HK-2 (cell line): ENCODE measurements at regions not wholly inside any gene's neighbourhood (a gene's known extent, or its start where the extent isn't known, plus 50 kb on each side); places are given as distances from the start of the nearest gene placed in this dataset.
A peak's percentile ranks its signal among the peaks of the same experiment; 100 is the strongest.

Experiments used
- DNase-seq: peaks from one replicate; pipeline ENCODE4 v3.0.0-alpha.2; 2018; ENCODE audit not compliant: unreplicated experiment

GRCh38 chr10:57874810-57875209 is 392.9 kb downstream of the IPMK start:
- no peak for DNase-seq

DNA sequence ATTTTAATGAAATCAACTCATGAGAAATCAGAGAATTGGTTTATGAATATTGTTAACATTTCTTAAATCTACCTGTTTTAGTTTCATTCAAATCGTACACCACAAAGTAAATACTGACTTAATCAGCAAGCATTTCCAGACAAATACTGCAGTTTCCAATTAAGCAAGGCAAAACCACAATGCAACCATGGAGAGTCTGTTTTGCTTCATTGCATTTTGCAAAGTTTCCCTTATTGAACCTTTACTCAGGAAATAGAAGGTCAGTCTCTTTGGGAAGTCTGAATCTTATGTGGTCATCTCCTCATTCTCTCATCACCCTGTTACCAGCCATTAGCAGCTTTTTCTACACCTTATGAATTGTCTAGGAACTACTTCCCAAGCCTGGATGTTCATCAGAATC is 400.5 kb downstream of the IPMK start:
- no peak for DNase-seq

GRCh38 chr10:57864765-57865680 is 402.7 kb downstream of the IPMK start:
- DNase-seq = no peak

DNA sequence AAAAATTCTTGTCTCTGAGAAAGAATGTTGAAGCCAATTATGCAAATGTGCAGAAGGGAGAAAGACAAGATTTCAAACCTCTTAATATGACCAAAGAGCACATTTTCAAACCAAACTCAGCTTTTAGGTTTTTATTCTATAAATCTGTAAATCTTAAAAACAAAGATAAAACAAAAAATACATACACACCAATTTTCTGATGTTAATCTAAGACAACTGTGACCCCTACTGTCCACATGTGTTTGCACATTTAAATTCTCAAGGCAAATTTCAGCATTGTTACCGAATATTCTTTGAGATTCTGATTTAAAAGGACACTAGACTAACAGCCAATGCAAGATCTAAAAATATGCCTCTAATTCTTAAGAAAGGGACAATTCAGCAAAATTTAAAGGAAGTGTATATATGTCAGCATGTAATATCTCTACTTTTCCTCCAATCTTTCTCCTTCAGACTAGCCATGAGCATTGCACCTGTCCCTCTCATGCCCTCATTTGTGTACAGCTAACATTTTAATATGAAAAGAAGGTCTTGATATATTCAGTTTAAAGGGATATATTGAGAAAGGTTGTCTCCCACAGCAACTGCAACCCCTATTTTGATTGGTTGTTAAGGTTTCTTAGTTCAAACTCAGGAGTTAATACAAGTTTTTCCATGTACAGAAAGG is 417.9 kb downstream of the IPMK start:
- DNase-seq = no peak

DNA sequence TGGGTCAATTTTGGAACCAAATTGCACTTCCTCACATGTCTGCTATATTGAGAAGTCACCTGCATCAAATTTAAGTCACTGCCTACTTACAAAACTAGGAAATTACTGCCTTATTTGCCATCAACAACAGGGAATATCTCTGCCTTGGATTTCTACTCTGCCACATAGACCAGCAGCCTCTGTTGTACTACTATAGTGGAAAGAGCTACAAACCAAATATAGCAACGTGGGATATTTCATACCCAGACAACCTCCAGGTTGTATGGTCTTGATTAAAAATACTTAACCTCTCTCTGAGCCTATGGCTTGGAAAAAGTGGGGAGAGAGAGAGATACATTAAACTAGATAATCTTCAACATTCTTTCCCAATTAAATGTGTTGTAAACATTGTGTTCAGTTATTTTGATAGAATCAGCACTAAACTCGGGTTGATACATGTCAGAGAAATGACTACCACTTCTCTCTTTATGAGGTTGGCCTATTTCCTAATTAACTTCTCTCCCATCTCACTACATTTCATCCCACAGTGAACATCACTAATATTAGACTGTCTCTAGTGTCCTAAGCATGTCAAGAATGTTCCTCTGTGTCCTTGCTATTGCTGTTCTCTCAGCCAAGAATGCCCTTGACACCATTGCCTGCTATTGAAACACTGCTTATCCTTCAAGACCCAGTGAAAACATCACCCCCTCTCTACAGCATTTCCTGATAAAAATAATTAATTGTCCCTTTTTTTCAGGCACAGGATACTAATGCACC is 421.2 kb downstream of the IPMK start:
- no peak for DNase-seq

DNA sequence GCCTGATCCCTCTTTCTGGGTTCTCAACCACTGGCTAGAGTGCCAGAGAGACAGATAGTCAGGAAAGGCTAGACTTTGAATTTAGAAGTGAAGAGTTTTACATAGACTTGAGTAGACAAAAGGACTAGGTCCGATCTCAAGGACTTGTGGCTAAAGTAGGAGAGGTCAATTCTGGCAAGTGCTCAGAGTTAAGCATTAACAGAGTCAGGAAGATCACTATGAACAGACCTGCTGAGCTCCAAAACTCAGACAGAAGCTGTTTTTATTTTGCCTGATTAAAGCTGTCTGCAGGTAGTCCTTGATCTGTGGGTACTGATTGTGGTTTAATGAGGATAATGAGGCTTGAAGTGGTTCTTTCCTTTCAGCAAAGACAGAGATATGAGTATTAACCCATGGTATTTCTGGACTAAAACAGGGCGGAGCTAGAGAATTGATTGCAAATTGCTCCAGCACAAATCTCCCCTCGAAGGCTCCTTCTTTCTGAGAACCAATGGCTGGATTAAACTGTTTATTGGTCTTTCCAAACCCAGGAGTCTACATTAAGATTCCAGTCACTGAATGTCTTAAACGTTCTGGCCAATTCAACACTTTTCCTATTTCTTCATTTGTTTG is 423.2 kb downstream of the IPMK start:
- peak; percentile 3 for DNase-seq

DNA sequence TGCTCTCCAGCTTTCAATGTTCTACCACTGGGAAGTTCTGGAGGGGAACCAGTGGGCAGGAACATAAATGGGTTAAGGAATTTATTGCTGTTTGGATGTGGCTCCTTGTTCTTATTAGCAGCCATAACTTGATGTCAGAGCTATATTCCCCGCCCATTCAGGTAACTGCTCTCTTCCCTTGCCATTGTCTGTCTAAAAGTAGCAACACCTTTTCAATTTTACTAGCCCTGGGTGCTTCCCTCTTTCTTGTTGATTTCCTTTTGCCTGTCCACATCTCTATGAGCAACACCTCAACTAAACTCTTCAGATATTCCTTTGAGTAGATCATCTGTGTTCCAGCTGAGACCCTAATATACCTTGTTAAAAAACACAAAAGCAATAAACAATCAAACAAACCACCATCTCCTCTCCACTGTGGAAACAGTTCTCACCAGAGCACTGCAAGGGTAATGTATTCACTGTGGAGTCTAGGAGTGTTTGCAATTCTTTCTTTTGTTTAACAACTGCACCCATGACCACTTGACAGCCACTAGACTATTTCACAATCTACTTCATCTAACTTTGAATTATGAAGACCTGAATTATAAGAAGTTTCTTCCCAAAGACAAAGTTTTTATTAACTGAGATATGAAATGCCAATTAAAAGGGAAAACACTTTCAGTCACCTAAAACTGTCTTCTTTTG is 436.7 kb downstream of the IPMK start:
- no peak for DNase-seq

GRCh38 chr10:57825015-57825414 is 442.7 kb downstream of the IPMK start:
- DNase-seq = no peak

DNA sequence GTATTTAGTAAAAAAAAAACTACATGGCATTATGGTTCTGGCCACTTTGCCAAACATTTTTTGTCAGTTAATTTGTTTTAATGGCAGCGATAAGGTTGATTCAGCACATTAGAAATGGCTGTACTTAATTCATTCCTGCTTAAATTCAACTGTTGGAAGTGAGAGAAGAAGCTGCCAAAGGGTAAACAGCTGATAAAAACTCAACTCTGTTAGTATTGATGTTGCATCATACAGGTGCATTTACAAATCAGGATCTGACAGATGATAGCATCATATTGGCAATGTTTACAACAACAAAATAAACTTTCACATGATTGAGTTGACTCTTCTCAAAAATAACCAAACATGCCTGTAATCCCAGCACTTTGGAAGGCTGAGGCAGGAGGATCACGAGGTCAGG is 444.3 kb downstream of the IPMK start:
- DNase-seq = no peak

DNA sequence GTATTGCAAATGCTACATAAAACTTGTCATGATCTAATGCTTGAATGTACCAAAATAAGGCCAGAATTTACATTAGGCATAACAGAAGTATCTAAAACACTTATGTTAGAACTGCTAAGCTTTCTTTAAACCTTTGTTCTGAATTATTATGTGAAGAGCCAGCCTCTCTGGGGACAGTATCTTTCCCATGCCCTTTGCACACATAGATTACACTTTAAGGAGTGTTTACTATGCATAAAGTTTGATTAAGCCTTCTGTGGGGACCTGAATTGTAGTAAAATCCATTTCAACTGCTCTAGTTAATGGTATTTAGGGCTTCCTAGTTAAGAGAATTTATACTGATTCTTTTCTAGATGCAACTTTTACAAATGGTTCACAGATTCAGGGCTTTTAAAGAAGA is 444.7 kb downstream of the IPMK start:
- DNase-seq = no peak

DNA sequence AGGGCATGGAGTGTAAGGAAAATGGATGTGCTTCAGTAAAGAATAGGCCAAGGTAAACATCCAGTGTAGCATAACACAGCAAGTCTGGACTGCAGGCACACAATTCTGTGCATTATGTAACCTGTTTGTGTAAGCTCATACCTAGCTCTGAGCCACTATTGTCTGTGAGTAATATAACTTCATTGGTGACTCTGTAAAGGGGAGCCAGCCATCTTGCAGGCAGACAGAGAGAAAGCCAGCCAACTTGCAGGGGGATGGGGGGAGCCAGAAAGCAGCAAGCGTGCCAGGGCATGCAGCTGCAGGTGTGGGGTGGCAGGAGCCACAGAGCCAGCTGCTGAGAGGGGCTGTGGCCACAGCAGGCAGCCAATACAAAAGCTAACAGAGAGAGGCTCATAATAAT is 449.2 kb downstream of the IPMK start:
- no peak for DNase-seq

GRCh38 chr10:57817741-57818140 is 450.0 kb downstream of the IPMK start:
- no peak for DNase-seq

- DNase-seq = no peak
These were observed 451.7 kb downstream of the IPMK start for GRCh38 chr10:57815949-57816348.

DNA sequence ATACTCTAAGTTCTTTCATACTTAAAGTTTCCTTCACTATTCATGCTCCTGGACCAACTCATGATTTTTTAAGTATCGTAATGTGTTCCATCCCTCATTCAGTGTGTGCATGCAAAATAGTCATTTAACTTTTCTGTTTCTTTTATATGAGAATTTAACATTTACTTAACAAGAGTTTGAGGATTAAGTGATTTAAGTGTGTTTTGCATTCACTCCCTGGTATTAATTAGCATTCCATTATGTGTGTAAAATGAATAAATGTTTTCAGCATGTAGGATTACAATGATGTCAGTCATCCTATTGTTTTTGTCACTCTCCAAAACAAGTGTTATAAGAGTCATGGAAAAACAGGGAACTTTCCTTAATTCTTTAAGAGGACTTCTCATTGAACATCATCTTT is 457.7 kb downstream of the IPMK start:
- DNase-seq = no peak

DNA sequence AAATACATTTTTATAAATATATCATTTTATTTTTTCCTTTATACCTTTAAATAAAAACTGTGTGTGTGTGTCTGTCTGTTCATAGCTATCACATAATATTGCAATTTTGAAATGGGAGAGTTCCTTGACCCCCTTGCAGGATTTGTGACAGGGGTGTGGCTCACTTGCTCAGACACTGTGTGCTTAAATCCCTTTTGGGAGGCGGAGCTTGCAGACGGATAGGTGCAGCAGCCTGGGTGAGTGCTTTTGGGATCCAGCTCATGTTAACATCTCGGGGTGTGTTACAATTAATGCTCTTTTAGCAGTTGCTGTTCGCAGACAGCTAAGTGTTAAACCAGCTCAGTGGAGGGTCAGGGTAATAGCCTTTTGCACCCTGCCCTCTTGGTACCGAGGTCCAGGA is 459.8 kb downstream of the IPMK start:
- no peak for DNase-seq

GRCh38 chr10:57806675-57807074 is 461.0 kb downstream of the IPMK start:
- no peak for DNase-seq

DNA sequence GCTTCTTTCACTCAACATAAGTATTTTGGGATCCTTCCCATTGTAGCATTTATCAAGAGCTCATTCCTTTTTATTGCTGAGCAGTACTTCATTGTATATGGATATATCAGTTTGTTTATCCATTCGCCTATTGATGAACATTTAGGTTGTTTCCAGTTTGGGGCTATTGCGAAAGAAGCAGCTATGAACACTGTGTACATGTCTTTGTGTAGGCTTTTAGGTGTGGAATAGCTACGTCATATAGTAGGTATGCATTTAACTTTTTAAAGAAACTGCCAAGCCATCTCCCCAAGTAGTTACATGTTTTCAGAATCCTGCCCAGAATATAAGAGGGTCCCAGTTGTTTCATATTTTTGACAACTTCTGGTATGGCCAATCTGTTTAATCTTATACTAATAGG is 468.1 kb downstream of the IPMK start:
- DNase-seq = no peak

DNA sequence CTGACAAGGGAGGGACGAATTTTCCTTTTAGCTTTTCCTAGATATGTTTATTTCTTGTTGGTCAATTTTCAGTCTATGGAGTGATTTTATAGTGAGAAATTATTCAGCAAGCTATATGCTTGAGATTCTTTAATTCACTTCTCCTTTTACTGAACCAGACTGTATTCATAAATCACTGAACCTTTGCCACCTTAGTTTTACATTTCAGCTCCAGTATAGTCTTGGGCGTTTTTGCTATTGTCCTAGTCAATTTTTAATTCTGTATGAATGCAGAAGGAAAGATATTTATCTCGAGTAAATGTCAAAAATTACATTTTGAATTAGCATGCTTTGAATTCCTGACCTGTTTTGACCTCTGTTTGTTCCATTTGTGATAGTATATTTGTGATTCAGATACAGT is 468.9 kb downstream of the IPMK start:
- DNase-seq = no peak

GRCh38 chr10:57791546-57791945 is 476.1 kb downstream of the IPMK start:
- no peak for DNase-seq

DNA sequence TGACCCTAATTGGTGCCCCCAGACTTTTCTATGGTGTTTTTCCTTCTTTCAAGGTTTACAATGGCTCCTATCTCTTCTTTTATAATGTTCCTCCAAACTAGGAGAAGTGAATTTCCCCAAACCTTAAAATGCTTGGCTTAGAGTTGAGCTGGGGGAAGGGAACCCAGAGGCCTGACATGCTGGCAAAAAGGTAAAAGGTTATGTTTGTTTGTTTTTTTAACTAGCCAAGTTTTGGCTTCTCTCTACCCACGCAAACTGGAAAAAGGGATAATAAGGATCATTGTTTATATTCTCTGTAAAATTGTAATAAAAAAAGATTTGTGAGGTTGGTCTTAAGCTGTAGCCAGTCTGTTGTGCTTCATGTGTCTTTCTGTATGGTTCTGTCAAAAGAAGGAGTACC is 477.0 kb downstream of the IPMK start:
- DNase-seq = no peak

DNA sequence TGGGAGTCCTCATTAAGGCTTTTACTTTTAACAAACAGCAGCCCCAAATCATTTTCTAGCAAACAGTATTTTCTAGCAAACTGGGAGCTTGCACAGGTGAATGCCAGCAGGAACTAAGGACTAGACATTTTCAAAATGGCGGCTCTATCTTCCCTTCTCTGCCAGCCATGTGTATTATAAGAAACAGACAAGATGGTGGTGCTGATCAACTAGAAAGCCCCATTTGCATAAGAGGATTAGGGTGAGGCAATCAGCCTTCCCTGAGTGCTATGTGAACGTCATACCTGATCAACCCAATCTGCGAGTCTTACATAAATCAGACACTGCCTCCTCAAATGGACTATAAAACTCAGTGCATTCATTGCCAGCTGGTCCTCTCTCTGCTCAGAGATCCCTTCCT is 479.6 kb downstream of the IPMK start:
- DNase-seq = no peak
